ENCODE measurements at regions not wholly inside any gene's neighbourhood (a gene's known extent, or its start where the extent isn't known, plus 50 kb on each side); places are given as distances from the start of the nearest gene placed in this dataset.

- FAIRE-seq (no peak), DNase-seq (ENCODE audit: insufficient read length, low spot score) (no peak)
- TF ChIP-seq CTCF (IDR thresholded peaks at IDR 0.05; ENCODE audit: insufficient read depth, missing control alignments): no peak
Observed at GRCh38 chr14:101068313-101069227, 165.0 kb upstream of the RTL1 start.

GRCh38 chr14:101069228-101069549 lies 165.7 kb upstream of the RTL1 start:
- no peak for DNase-seq (ENCODE audit: insufficient read length, low spot score)
- FAIRE-seq: no peak
- no peak for TF ChIP-seq CTCF (IDR thresholded peaks at IDR 0.05; ENCODE audit: insufficient read depth, missing control alignments)

GRCh38 chr14:101069666-101070362 lies 166.3 kb upstream of the RTL1 start:
- DNase-seq (ENCODE audit: insufficient read length, low spot score) (no peak), FAIRE-seq (no peak)
- no peak for TF ChIP-seq CTCF (IDR thresholded peaks at IDR 0.05; ENCODE audit: insufficient read depth, missing control alignments)

- no peak for DNase-seq (ENCODE audit: insufficient read length, low spot score)
Observed at GRCh38 chr14:101070540-101071492, 167.3 kb upstream of the RTL1 start.

GRCh38 chr14:101071493-101071906 lies 168.0 kb upstream of the RTL1 start:
- no peak for FAIRE-seq
- no peak for TF ChIP-seq CTCF (IDR thresholded peaks at IDR 0.05; ENCODE audit: insufficient read depth, missing control alignments)
- no peak for DNase-seq (ENCODE audit: insufficient read length, low spot score)

More at GRCh38 chr14:101070540-101071492, 167.3 kb upstream of the RTL1 start:
- no peak for TF ChIP-seq CTCF (IDR thresholded peaks at IDR 0.05; ENCODE audit: insufficient read depth, missing control alignments)
- no peak for FAIRE-seq

GRCh38 chr14:101072070-101072469 lies 168.5 kb upstream of the RTL1 start:
- DNase-seq (ENCODE audit: insufficient read length, low spot score): no peak
- no peak for TF ChIP-seq CTCF (IDR thresholded peaks at IDR 0.05; ENCODE audit: insufficient read depth, missing control alignments)
- FAIRE-seq: no peak
